Liver (tissue), 3 donors: ENCODE measurements at regions not wholly inside any gene's neighbourhood (a gene's known extent, or its start where the extent isn't known, plus 50 kb on each side); places are given as distances from the start of the nearest gene placed in this dataset.

Experiments used
- EGR1 ChIP-seq, 2 donors: IDR thresholded peaks; 2 replicates each; pipeline ENCODE4 v1.6.1; 2016 to 2018; ENCODE audit warnings: antibody characterized with exemption in 2 of 2, low read depth in 2 of 2
- JUND ChIP-seq, 2 donors: IDR thresholded peaks; 2 replicates each; pipeline ENCODE4 v1.6.1; 2016; ENCODE audit warnings: antibody characterized with exemption in 2 of 2
- RAD21 ChIP-seq, 2 donors: IDR thresholded peaks; 2 replicates each; pipeline ENCODE4 v1.6.1; 2016; ENCODE audit warnings: antibody characterized with exemption in 2 of 2, mild to moderate bottlenecking in 2 of 2
- RXRA ChIP-seq, 2 donors: IDR thresholded peaks; 2 replicates each; pipeline ENCODE4 v1.6.1; 2017 to 2018; ENCODE audit warnings: antibody characterized with exemption in 2 of 2, mild to moderate bottlenecking in 1 of 2
- TAF1 ChIP-seq: conservative IDR thresholded peaks from 2 replicates; pipeline ENCODE4 v1.6.1; 2016; ENCODE audit warnings: antibody characterized with exemption, mild to moderate bottlenecking
- YY1 ChIP-seq: IDR thresholded peaks from 2 replicates; pipeline ENCODE4 v1.6.1; 2016; ENCODE audit warnings: antibody characterized with exemption, mild to moderate bottlenecking
- TF ChIP-seq, protein P1 (sequence below): fragments of 150-350 bp; IDR thresholded peaks from 2 replicates; pipeline ENCODE4 v1.5.1; 2017; ENCODE audit warnings: improper control_type of control experiment, low read depth, low read length; ENCODE audit not compliant: missing input control
- TF ChIP-seq, protein P2 (sequence below): IDR thresholded peaks from 2 replicates; pipeline ENCODE4 v1.6.1; 2016; ENCODE audit warnings: antibody characterized with exemption
- TF ChIP-seq, protein P3 (sequence below): IDR thresholded peaks from 2 replicates; pipeline ENCODE4 v1.6.1; 2016; ENCODE audit warnings: antibody characterized with exemption, mild to moderate bottlenecking
- TF ChIP-seq, protein P4 (sequence below): IDR thresholded peaks from 2 replicates; pipeline ENCODE4 v1.6.1; 2016; ENCODE audit warnings: antibody characterized with exemption
- donor health status: healthy.
- donor health status: healthy.

DNA sequence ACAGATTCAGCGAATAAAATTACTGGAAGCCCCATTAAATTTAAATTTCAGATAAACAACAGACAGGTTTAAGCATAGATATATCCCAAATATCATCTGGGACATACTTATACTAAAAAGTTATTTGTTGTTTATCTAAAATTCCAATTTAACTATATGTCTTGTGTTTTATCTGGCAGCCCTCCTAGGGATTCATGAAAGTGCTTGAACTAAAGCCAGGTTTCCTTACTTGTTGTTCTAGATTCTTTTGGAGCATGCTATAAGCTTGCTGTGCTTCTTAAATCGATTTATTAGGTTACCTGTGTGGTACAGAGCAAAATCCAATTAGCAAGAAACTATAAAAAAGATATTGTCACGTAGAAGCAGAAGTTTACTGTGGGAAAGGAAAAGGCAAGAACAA, 202.5 kb upstream of the GMDS start:
- TF ChIP-seq, protein P1, sequence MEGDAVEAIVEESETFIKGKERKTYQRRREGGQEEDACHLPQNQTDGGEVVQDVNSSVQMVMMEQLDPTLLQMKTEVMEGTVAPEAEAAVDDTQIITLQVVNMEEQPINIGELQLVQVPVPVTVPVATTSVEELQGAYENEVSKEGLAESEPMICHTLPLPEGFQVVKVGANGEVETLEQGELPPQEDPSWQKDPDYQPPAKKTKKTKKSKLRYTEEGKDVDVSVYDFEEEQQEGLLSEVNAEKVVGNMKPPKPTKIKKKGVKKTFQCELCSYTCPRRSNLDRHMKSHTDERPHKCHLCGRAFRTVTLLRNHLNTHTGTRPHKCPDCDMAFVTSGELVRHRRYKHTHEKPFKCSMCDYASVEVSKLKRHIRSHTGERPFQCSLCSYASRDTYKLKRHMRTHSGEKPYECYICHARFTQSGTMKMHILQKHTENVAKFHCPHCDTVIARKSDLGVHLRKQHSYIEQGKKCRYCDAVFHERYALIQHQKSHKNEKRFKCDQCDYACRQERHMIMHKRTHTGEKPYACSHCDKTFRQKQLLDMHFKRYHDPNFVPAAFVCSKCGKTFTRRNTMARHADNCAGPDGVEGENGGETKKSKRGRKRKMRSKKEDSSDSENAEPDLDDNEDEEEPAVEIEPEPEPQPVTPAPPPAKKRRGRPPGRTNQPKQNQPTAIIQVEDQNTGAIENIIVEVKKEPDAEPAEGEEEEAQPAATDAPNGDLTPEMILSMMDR: no peak
- no peak for TF ChIP-seq JUND (IDR thresholded peaks at IDR 0.05)
- no peak for TF ChIP-seq TAF1
- TF ChIP-seq RAD21 (IDR thresholded peaks at IDR 0.05): no peak
- no peak for TF ChIP-seq YY1
- TF ChIP-seq, protein P2, sequence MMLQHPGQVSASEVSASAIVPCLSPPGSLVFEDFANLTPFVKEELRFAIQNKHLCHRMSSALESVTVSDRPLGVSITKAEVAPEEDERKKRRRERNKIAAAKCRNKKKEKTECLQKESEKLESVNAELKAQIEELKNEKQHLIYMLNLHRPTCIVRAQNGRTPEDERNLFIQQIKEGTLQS: no peak
- TF ChIP-seq EGR1 (IDR thresholded peaks at IDR 0.05; ENCODE audit: low read depth in 2 of 2): no peak
- TF ChIP-seq, protein P3, sequence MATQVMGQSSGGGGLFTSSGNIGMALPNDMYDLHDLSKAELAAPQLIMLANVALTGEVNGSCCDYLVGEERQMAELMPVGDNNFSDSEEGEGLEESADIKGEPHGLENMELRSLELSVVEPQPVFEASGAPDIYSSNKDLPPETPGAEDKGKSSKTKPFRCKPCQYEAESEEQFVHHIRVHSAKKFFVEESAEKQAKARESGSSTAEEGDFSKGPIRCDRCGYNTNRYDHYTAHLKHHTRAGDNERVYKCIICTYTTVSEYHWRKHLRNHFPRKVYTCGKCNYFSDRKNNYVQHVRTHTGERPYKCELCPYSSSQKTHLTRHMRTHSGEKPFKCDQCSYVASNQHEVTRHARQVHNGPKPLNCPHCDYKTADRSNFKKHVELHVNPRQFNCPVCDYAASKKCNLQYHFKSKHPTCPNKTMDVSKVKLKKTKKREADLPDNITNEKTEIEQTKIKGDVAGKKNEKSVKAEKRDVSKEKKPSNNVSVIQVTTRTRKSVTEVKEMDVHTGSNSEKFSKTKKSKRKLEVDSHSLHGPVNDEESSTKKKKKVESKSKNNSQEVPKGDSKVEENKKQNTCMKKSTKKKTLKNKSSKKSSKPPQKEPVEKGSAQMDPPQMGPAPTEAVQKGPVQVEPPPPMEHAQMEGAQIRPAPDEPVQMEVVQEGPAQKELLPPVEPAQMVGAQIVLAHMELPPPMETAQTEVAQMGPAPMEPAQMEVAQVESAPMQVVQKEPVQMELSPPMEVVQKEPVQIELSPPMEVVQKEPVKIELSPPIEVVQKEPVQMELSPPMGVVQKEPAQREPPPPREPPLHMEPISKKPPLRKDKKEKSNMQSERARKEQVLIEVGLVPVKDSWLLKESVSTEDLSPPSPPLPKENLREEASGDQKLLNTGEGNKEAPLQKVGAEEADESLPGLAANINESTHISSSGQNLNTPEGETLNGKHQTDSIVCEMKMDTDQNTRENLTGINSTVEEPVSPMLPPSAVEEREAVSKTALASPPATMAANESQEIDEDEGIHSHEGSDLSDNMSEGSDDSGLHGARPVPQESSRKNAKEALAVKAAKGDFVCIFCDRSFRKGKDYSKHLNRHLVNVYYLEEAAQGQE: no peak
- TF ChIP-seq, protein P4, sequence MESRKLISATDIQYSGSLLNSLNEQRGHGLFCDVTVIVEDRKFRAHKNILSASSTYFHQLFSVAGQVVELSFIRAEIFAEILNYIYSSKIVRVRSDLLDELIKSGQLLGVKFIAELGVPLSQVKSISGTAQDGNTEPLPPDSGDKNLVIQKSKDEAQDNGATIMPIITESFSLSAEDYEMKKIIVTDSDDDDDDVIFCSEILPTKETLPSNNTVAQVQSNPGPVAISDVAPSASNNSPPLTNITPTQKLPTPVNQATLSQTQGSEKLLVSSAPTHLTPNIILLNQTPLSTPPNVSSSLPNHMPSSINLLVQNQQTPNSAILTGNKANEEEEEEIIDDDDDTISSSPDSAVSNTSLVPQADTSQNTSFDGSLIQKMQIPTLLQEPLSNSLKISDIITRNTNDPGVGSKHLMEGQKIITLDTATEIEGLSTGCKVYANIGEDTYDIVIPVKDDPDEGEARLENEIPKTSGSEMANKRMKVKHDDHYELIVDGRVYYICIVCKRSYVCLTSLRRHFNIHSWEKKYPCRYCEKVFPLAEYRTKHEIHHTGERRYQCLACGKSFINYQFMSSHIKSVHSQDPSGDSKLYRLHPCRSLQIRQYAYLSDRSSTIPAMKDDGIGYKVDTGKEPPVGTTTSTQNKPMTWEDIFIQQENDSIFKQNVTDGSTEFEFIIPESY: no peak
- no peak for TF ChIP-seq RXRA (IDR thresholded peaks at IDR 0.05)
